Endothelial cell of umbilical vein (primary cell): ENCODE measurements at regions not wholly inside any gene's neighbourhood (a gene's known extent, or its start where the extent isn't known, plus 50 kb on each side); places are given as distances from the start of the nearest gene placed in this dataset.

Experiments used
- BruUV-seq: library from RNA; stranded (reverse); fragments of 400-500 nt; replicated peaks from 2 replicates; lab custom pipeline; 2021; lab: Mats Ljungman, UMichigan
- CTCF ChIA-PET: fragments of 300-600, 350-600 bp; sonication (Branson Sonifier 250); formaldehyde crosslinking; loops from one replicate; lab custom pipeline; 2021; ENCODE audit warnings: antibody characterized with exemption, inconsistent platforms; lab: Charles Lee
- POLR2A ChIA-PET: fragments of 300-600, 350-600 bp; sonication (Branson Sonifier 250); formaldehyde crosslinking; loops from one replicate; lab custom pipeline; 2021; ENCODE audit warnings: antibody characterized with exemption, inconsistent platforms; lab: Charles Lee
- DNase-seq: peaks from one replicate; pipeline ENCODE4 v3.0.0-alpha.2; 2011; ENCODE audit warnings: low read depth, low spot score
- FAIRE-seq: peaks from 2 replicates; lab custom pipeline; 2011; peaks lifted over from hg19 to GRCh38; lab: Jason Lieb, UNC
- H2AFZ ChIP-seq: 2 replicates; pipeline ENCODE4 v1.6.0; 2012; ENCODE audit warnings: low read depth, low read length, control low read depth, inconsistent platforms
- H3K27ac ChIP-seq: 2 replicates; pipeline ENCODE4 v1.5.1; 2011; ENCODE audit warnings: low read depth, mild to moderate bottlenecking, control low read depth, low read length, moderate library complexity; ENCODE audit not compliant: insufficient read depth
- H3K27me3 ChIP-seq, 2 experiments: 2 replicates each; pipeline versions ENCODE4 v1.6.0 to v1.6.1; 2011; ENCODE audit warnings: low read length in 2 of 2, mixed read lengths in 1 of 2; ENCODE audit not compliant: control insufficient read depth in 2 of 2, insufficient read depth in 2 of 2
- H3K36me3 ChIP-seq, 2 experiments: 2 replicates in 1 of 2; 3 replicates in 1 of 2; pipeline ENCODE4 v1.5.1; 2011; ENCODE audit warnings: low read length in 2 of 2, mild to moderate bottlenecking in 1 of 2, moderate library complexity in 1 of 2; ENCODE audit not compliant: control insufficient read depth in 2 of 2, insufficient read depth in 2 of 2; ENCODE audit errors: extremely low read depth in 1 of 2
- H3K4me1 ChIP-seq: 3 replicates; pipeline ENCODE4 v1.5.1; 2011; ENCODE audit warnings: mild to moderate bottlenecking, low read length; ENCODE audit not compliant: control insufficient read depth, insufficient read depth; ENCODE audit errors: extremely low read depth
- H3K4me2 ChIP-seq: 2 replicates; pipeline ENCODE4 v1.6.1; 2011; ENCODE audit warnings: low read length, control low read depth, mixed read lengths; ENCODE audit not compliant: insufficient read depth
- H3K4me3 ChIP-seq, 3 experiments: fragments of 200-600 bp in 1 of 3; sonication (generic), shearing (Covaris generic) in 1 of 3; replicated peaks in 1 of 3; 2 replicates each; pipeline ENCODE4 v1.5.1; 2011 to 2016; ENCODE audit warnings: control low read depth in 3 of 3, low read length in 3 of 3, mild to moderate bottlenecking in 2 of 3, inconsistent platforms in 1 of 3, low read depth in 1 of 3, moderate library complexity in 1 of 3; ENCODE audit not compliant: insufficient read depth in 1 of 3
- H3K79me2 ChIP-seq: 2 replicates; pipeline ENCODE4 v1.6.0; 2012; ENCODE audit warnings: low read length, inconsistent platforms; ENCODE audit not compliant: control insufficient read depth, insufficient read depth
- H3K9ac ChIP-seq: replicated peaks from 2 replicates; pipeline ENCODE3; 2011; ENCODE audit warnings: low read length, control low read depth; ENCODE audit not compliant: insufficient read depth; ENCODE audit errors: extremely low read depth
- H3K9me1 ChIP-seq: replicated peaks from 3 replicates; pipeline ENCODE4 v1.6.0; 2011; ENCODE audit warnings: mild to moderate bottlenecking, low read length; ENCODE audit not compliant: control insufficient read depth, insufficient read depth; ENCODE audit errors: extremely low read depth
- H3K9me3 ChIP-seq: replicated peaks from 2 replicates; pipeline ENCODE4 v1.5.1; 2012; ENCODE audit warnings: low read length, inconsistent platforms; ENCODE audit not compliant: control insufficient read depth, insufficient read depth
- H4K20me1 ChIP-seq: replicated peaks from 2 replicates; pipeline ENCODE3; 2011; ENCODE audit warnings: mild to moderate bottlenecking, low read length; ENCODE audit not compliant: control insufficient read depth, insufficient read depth; ENCODE audit errors: extremely low read depth
- CTCF ChIP-seq, 2 donors: IDR thresholded peaks; 1 replicate in 1 of 2; 2 replicates in 1 of 2; pipeline ENCODE4 v1.5.1; 2011; ENCODE audit warnings: low read length in 2 of 2, mild to moderate bottlenecking in 2 of 2, moderate library complexity in 2 of 2, control low read depth in 1 of 2, inconsistent platforms in 1 of 2, low read depth in 1 of 2; ENCODE audit not compliant: insufficient read depth in 1 of 2; ENCODE audit errors: extremely low read depth in 1 of 2
- EZH2 ChIP-seq: IDR thresholded peaks from 2 replicates; pipeline ENCODE4 v1.6.1; 2012; ENCODE audit warnings: borderline replicate concordance, low read depth, mild to moderate bottlenecking, moderate library complexity, low read length, inconsistent platforms; ENCODE audit not compliant: severe bottlenecking
- FOS ChIP-seq: IDR thresholded peaks from 2 replicates; pipeline ENCODE4 v1.6.1; 2011; ENCODE audit warnings: mild to moderate bottlenecking, low read length, moderate library complexity, borderline replicate concordance; ENCODE audit not compliant: insufficient read depth
- GATA2 ChIP-seq: IDR thresholded peaks from 2 replicates; pipeline ENCODE4 v1.7.0; 2011; ENCODE audit warnings: low read depth, mild to moderate bottlenecking, moderate library complexity, mixed read lengths, low read length; ENCODE audit not compliant: insufficient read length, insufficient read depth
- JUN ChIP-seq: IDR thresholded peaks from 2 replicates; pipeline ENCODE4 v1.6.1; 2011; ENCODE audit warnings: borderline replicate concordance, low read depth; ENCODE audit not compliant: insufficient read length, insufficient read depth
- MAX ChIP-seq: IDR thresholded peaks from 2 replicates; pipeline ENCODE4 v1.6.1; 2011; ENCODE audit not compliant: insufficient read depth, insufficient read length
- MYC ChIP-seq: IDR thresholded peaks from one replicate; pipeline ENCODE4 v1.6.1; 2011; ENCODE audit warnings: mild to moderate bottlenecking, low read depth, low read length
- POLR2A ChIP-seq: IDR thresholded peaks from 2 replicates; pipeline ENCODE4 v1.6.1; 2012; ENCODE audit warnings: low read depth, mild to moderate bottlenecking, control low read depth, low read length
- POLR2AphosphoS5 ChIP-seq: IDR thresholded peaks from 2 replicates; pipeline ENCODE4 v1.6.1; 2012; ENCODE audit warnings: low read depth, mild to moderate bottlenecking, control low read depth, low read length, moderate library complexity; ENCODE audit not compliant: insufficient read depth
- dilution Hi-C: fragments of 300-500 bp; cut with MboI; formaldehyde crosslinking; loops from one replicate; pipeline ENCODE4 v1.15.0; 2019; ENCODE audit warnings: low sequenced_read_pairs; ENCODE audit not compliant: extremely low pct_ligation_motif_present
- intact Hi-C: fragments of 100-400 bp; cut with micrococcal nuclease; formaldehyde crosslinking; loops from one replicate; pipeline ENCODE4 v1.10.0; 2022

- DNase-seq (no peak), FAIRE-seq (no peak)
- no TSS peak for BruUV-seq
- H3K4me3 ChIP-seq, result no peak overlapping the region
- ChIA-PET CTCF (interaction anchor here (2.4 kb wide), 1 partner anchor 13 kb away, joined by 13 read pairs; no protein-coding TSS in a partner anchor), POLR2A (no interaction called here)
- no peak overlapping the region for H3K9ac ChIP-seq
- intact Hi-C loops, result no loop called here
- peaks cover 0 to 2% of the 10 kb centered on the region in 2 experiments for H3K27me3 ChIP-seq
- no peak for TF ChIP-seq JUN
- no peak for TF ChIP-seq FOS
- no peak for TF ChIP-seq GATA2
- TF ChIP-seq POLR2AphosphoS5, result no peak
- TF ChIP-seq POLR2A, result no peak
- TF ChIP-seq MYC, result no peak
- no peak for TF ChIP-seq CTCF (IDR thresholded peaks at IDR 0.05; ENCODE audit: extremely low read depth in 1 of 2, insufficient read depth in 1 of 2, low read depth in 1 of 2, low read length in 2 of 2)
- TF ChIP-seq MAX, result no peak
- TF ChIP-seq EZH2, result no peak
- no peaks in the 10 kb centered on the region for H3K9me3 ChIP-seq
- H4K20me1 ChIP-seq, result no peaks in the 10 kb centered on the region
- no peaks in the 10 kb centered on the region for H3K9me1 ChIP-seq
- H3K27ac ChIP-seq, result no peak overlapping the region
- H3K4me1 ChIP-seq, result no peaks in the 10 kb centered on the region
- dilution Hi-C loops, result no loop called here
- no peaks in the 10 kb centered on the region for H3K36me3 ChIP-seq
- H3K79me2 ChIP-seq, result no peaks in the 10 kb centered on the region
- no peak overlapping the region for H2AFZ ChIP-seq
- H3K4me2 ChIP-seq, result no peak overlapping the region
Observed at GRCh38 chr11:69876013-69876412, 56.8 kb upstream of the FGF3 start.
